H1 (cell line): ENCODE measurements at regions not wholly inside any gene's neighbourhood (a gene's known extent, or its start where the extent isn't known, plus 50 kb on each side); places are given as distances from the start of the nearest gene placed in this dataset.

Experiments used
- CTCF ChIA-PET: fragments of 300-600 bp; sonication (Branson Sonifier 250); formaldehyde crosslinking; loops from one replicate; lab custom pipeline; 2021; ENCODE audit not compliant: partially characterized antibody; lab: Charles Lee
- POLR2A ChIA-PET: fragments of 300-600 bp; sonication (Branson Sonifier 250); formaldehyde crosslinking; loops from one replicate; lab custom pipeline; 2021; ENCODE audit warnings: inconsistent platforms; ENCODE audit not compliant: partially characterized antibody; lab: Charles Lee
- DNase-seq, 2 experiments: peaks; one replicate each; pipeline versions ENCODE4 v3.0.0 to v3.0.0-alpha.2; 2010 to 2022; ENCODE audit warnings: low spot score in 2 of 2, low read depth in 1 of 2, mixed read lengths in 1 of 2
- FAIRE-seq: peaks from 2 replicates; lab custom pipeline; 2011; peaks lifted over from hg19 to GRCh38; lab: Jason Lieb, UNC
- H2AFZ ChIP-seq: 2 replicates; pipeline ENCODE4 v1.8.1; 2012; ENCODE audit warnings: low read length, inconsistent platforms
- H2AK5ac ChIP-seq: 2 replicates; pipeline ENCODE4 v1.6.1; 2013; ENCODE audit warnings: low read depth, low read length
- H2BK120ac ChIP-seq: replicated peaks from 2 replicates; pipeline ENCODE3; 2013; ENCODE audit warnings: low read depth, low read length, inconsistent platforms
- H2BK12ac ChIP-seq: 2 replicates; pipeline ENCODE4 v1.6.1; 2013; ENCODE audit warnings: low read depth, low read length
- H2BK15ac ChIP-seq: 2 replicates; pipeline ENCODE4 v1.6.1; 2013; ENCODE audit warnings: low read length
- H2BK20ac ChIP-seq: 2 replicates; pipeline ENCODE4 v1.6.1; 2013; ENCODE audit warnings: low read length
- H2BK5ac ChIP-seq: 2 replicates; pipeline ENCODE4 v1.6.1; 2013; ENCODE audit warnings: low read depth, low read length
- H3K14ac ChIP-seq: 2 replicates; pipeline ENCODE4 v1.6.1; 2013; ENCODE audit warnings: inconsistent platforms; ENCODE audit not compliant: insufficient read length
- H3K18ac ChIP-seq: 2 replicates; pipeline ENCODE4 v1.6.1; 2013; ENCODE audit warnings: low read length; ENCODE audit errors: extremely low read depth
- H3K23ac ChIP-seq: 2 replicates; pipeline ENCODE4 v1.6.1; 2013; ENCODE audit warnings: inconsistent platforms; ENCODE audit not compliant: insufficient read length
- H3K23me2 ChIP-seq: 2 replicates; pipeline ENCODE4 v1.6.1; 2013; ENCODE audit warnings: low read depth, low read length
- H3K27ac ChIP-seq: 2 replicates; pipeline ENCODE4 v1.6.1; 2011; ENCODE audit warnings: low read depth, low read length, inconsistent platforms
- H3K27me3 ChIP-seq, 4 experiments: replicated peaks in 1 of 4; 1 replicate in 1 of 4; 2 replicates in 3 of 4; pipeline versions ENCODE4 v1.6.1 to v1.8.1; 2011 to 2013; ENCODE audit warnings: low read length in 3 of 4, mild to moderate bottlenecking in 3 of 4, inconsistent platforms in 2 of 4, mixed read lengths in 2 of 4, moderate library complexity in 1 of 4; ENCODE audit not compliant: control insufficient read depth in 3 of 4, insufficient read depth in 3 of 4; ENCODE audit errors: extremely low read depth in 1 of 4
- H3K36me3 ChIP-seq, 4 experiments: 2 replicates each; pipeline versions ENCODE4 v1.6.1 to v1.8.1; 2011 to 2013; ENCODE audit warnings: mild to moderate bottlenecking in 4 of 4, low read length in 3 of 4, moderate library complexity in 2 of 4, control low read depth in 1 of 4, inconsistent platforms in 1 of 4; ENCODE audit not compliant: insufficient read depth in 4 of 4, control insufficient read depth in 2 of 4
- H3K4ac ChIP-seq: replicated peaks from 2 replicates; pipeline ENCODE3; 2013; ENCODE audit warnings: low read length, low read depth, mixed read lengths, inconsistent platforms; ENCODE audit not compliant: insufficient read length
- H3K4me1 ChIP-seq, 4 experiments: replicated peaks in 1 of 4; 1 replicate in 1 of 4; 2 replicates in 3 of 4; pipeline versions ENCODE4 v1.6.1 to v1.8.1; 2011 to 2013; ENCODE audit warnings: low read length in 3 of 4, inconsistent platforms in 2 of 4, mixed read lengths in 1 of 4; ENCODE audit not compliant: insufficient read depth in 4 of 4, control insufficient read depth in 3 of 4
- H3K4me2 ChIP-seq, 2 experiments: 2 replicates each; pipeline versions ENCODE4 v1.6.1 to v1.8.1; 2011 to 2013; ENCODE audit warnings: low read depth in 2 of 2, low read length in 2 of 2, control low read depth in 1 of 2, inconsistent platforms in 1 of 2, mild to moderate bottlenecking in 1 of 2; ENCODE audit not compliant: insufficient read depth in 1 of 2
- H3K4me3 ChIP-seq, 4 experiments: fragments of 200-600, 300-600 bp in 1 of 4; sonication (generic), shearing (Covaris generic), sonication (Bioruptor Twin) in 1 of 4; 2 replicates each; pipeline versions ENCODE4 v1.5.1 to v1.8.1; 2011 to 2016; ENCODE audit warnings: low read length in 4 of 4, low read depth in 3 of 4, control low read depth in 2 of 4, inconsistent platforms in 2 of 4, mild to moderate bottlenecking in 2 of 4, mixed read lengths in 1 of 4, moderate library complexity in 1 of 4; ENCODE audit not compliant: insufficient read depth in 2 of 4; ENCODE audit errors: extremely low read depth in 1 of 4
- H3K56ac ChIP-seq: replicated peaks from 2 replicates; pipeline ENCODE3; 2013; ENCODE audit warnings: low read depth, mild to moderate bottlenecking, mixed read lengths, low read length, inconsistent platforms; ENCODE audit not compliant: insufficient read length
- H3K79me1 ChIP-seq: 2 replicates; pipeline ENCODE4 v1.6.1; 2013; ENCODE audit warnings: low read depth, low read length, control low read depth
- H3K79me2 ChIP-seq, 2 experiments: 2 replicates each; pipeline versions ENCODE4 v1.6.1 to v1.8.1; 2012 to 2013; ENCODE audit warnings: low read length in 2 of 2, mild to moderate bottlenecking in 2 of 2, inconsistent platforms in 1 of 2; ENCODE audit not compliant: insufficient read depth in 2 of 2, control insufficient read depth in 1 of 2
- H3K9ac ChIP-seq, 4 experiments: replicated peaks in 1 of 4; 1 replicate in 1 of 4; 2 replicates in 3 of 4; pipeline versions ENCODE4 v1.6.1 to v1.8.1; 2011 to 2013; ENCODE audit warnings: low read depth in 3 of 4, low read length in 3 of 4, control low read depth in 2 of 4, mild to moderate bottlenecking in 2 of 4, moderate library complexity in 2 of 4, inconsistent platforms in 1 of 4; ENCODE audit errors: extremely low read depth in 1 of 4
- H3K9me3 ChIP-seq, 2 experiments: 2 replicates each; pipeline versions ENCODE4 v1.6.1 to v1.8.1; 2012 to 2013; ENCODE audit warnings: mild to moderate bottlenecking in 2 of 2, moderate library complexity in 2 of 2, control low read depth in 1 of 2, inconsistent platforms in 1 of 2, low read depth in 1 of 2, low read length in 1 of 2, mixed read lengths in 1 of 2; ENCODE audit not compliant: insufficient read depth in 2 of 2
- H4K20me1 ChIP-seq, 2 experiments: replicated peaks in 1 of 2; 2 replicates each; pipeline versions ENCODE3 to v1.8.1; 2011 to 2013; ENCODE audit warnings: inconsistent platforms in 2 of 2, low read length in 2 of 2, mild to moderate bottlenecking in 1 of 2; ENCODE audit not compliant: insufficient read depth in 2 of 2, control insufficient read depth in 1 of 2
- H4K5ac ChIP-seq: 2 replicates; pipeline ENCODE4 v1.6.1; 2013; ENCODE audit warnings: low read length, low read depth, mixed read lengths, inconsistent platforms; ENCODE audit not compliant: insufficient read length
- H4K8ac ChIP-seq: 2 replicates; pipeline ENCODE4 v1.8.0; 2013; ENCODE audit warnings: mild to moderate bottlenecking, moderate library complexity, low read length, inconsistent platforms; ENCODE audit not compliant: insufficient read depth; ENCODE audit errors: extremely low read depth
- H4K91ac ChIP-seq: replicated peaks from 2 replicates; pipeline ENCODE3; 2013; ENCODE audit warnings: low read length, mixed read lengths, inconsistent platforms; ENCODE audit not compliant: insufficient read length
- ASH2L ChIP-seq: fragments of 200-600, 300-600 bp; sonication (generic); IDR thresholded peaks from one replicate; pipeline ENCODE4 v1.7.1; 2017; ENCODE audit warnings: low read length
- BACH1 ChIP-seq: IDR thresholded peaks from 2 replicates; pipeline ENCODE4 v1.6.1; 2012; ENCODE audit warnings: low read length, improper control_type of control experiment
- CBX8 ChIP-seq: fragments of 300-800, 300-1000 bp; sonication (generic); IDR thresholded peaks from 2 replicates; pipeline ENCODE4 v1.7.1; 2016; ENCODE audit warnings: low read depth, low read length, borderline replicate concordance
- GABPA ChIP-seq: IDR thresholded peaks from 2 replicates; pipeline ENCODE4 v1.6.1; 2011; ENCODE audit warnings: mild to moderate bottlenecking, low read length, moderate library complexity, borderline replicate concordance; ENCODE audit not compliant: insufficient read depth
- NANOG ChIP-seq: IDR thresholded peaks from 2 replicates; pipeline ENCODE4 v1.6.1; 2011; ENCODE audit warnings: low read length, low read depth, mild to moderate bottlenecking, inconsistent platforms; ENCODE audit not compliant: insufficient read depth, poor library complexity, severe bottlenecking
- RAD21 ChIP-seq, 2 experiments: IDR thresholded peaks in 1 of 2; conservative IDR thresholded peaks in 1 of 2; 2 replicates each; pipeline ENCODE4 v1.6.1; 2011; ENCODE audit warnings: low read depth in 2 of 2, low read length in 2 of 2, improper control_type of control experiment in 1 of 2, inconsistent platforms in 1 of 2, mild to moderate bottlenecking in 1 of 2, moderate library complexity in 1 of 2
- SP2 ChIP-seq: IDR thresholded peaks from 2 replicates; pipeline ENCODE4 v1.6.1; 2012; ENCODE audit warnings: mild to moderate bottlenecking, low read length, inconsistent platforms
- SUZ12 ChIP-seq: fragments of 200-600 bp; sonication (generic); IDR thresholded peaks from 2 replicates; pipeline ENCODE4 v1.6.1; 2012; ENCODE audit warnings: mild to moderate bottlenecking, inconsistent platforms, low read length, moderate library complexity, mixed read lengths
- TAF1 ChIP-seq: IDR thresholded peaks from 2 replicates; pipeline ENCODE4 v1.6.1; 2011; ENCODE audit warnings: mild to moderate bottlenecking, low read depth, low read length
- ZNF274 ChIP-seq: IDR thresholded peaks from 2 replicates; pipeline ENCODE4 v1.7.0; 2012; ENCODE audit warnings: low read length, borderline replicate concordance; ENCODE audit errors: extremely low read depth
- WGBS, 2 experiments: shearing (Covaris generic) in 1 of 2; methylation state at CpG; one replicate each; pipeline versions ENCODE4 v1.1.6 to v1.1.7; 2013 to 2015; ENCODE audit warnings: low lambda C conversion rate in 2 of 2, mixed read lengths in 2 of 2, inconsistent platforms in 1 of 2, low coverage in 1 of 2, missing lambda C conversion rate in 1 of 2; ENCODE audit not compliant: insufficient replicate concordance in 2 of 2, insufficient coverage in 1 of 2, insufficient read length in 1 of 2; ENCODE audit errors: extremely low coverage in 1 of 2, missing lambda C conversion rate in 1 of 2; 5-methylcytosine and 5-hydroxymethylcytosine counted together

GRCh38 chr4:63831590-63832155, 577.6 kb downstream of the TECRL start:
- H3K79me2 ChIP-seq: no peaks in the 10 kb centered on the region
- no peak overlapping the region for H3K56ac ChIP-seq
- H2BK20ac ChIP-seq: no peak overlapping the region
- no peak overlapping the region for H3K4ac ChIP-seq
- no peaks in the 10 kb centered on the region for H4K20me1 ChIP-seq
- H3K4me1 ChIP-seq: peaks cover 0 to 5% (median 0%) of the 10 kb centered on the region in 4 experiments; a peak in 1 of 7 replicates
- H3K18ac ChIP-seq: no peak overlapping the region
- no peak overlapping the region for H2AFZ ChIP-seq
- H2BK120ac ChIP-seq: no peak overlapping the region
- no peak for TF ChIP-seq BACH1
- no peak for TF ChIP-seq ZNF274
- TF ChIP-seq SP2: no peak
- no peak for TF ChIP-seq CBX8
- no peak for TF ChIP-seq RAD21 (IDR thresholded peaks at IDR 0.05 in 1 of 2, conservative IDR thresholded peaks at IDR 0.05 in 1 of 2; ENCODE audit: low read depth in 2 of 2, low read length in 2 of 2)
- no peak for TF ChIP-seq SUZ12
- TF ChIP-seq ASH2L: no peak
- TF ChIP-seq GABPA: no peak
- TF ChIP-seq TAF1: no peak
- TF ChIP-seq NANOG: no peak
- WGBS, 2 experiments: 94% methylated on average over 2 of the region's 2 CpGs; no CpG with 5 or more reads in 1 of the 2 experiments
- POLR2A ChIA-PET: no interaction called here
- H3K4me3 ChIP-seq: no peak overlapping the region
- H2BK12ac ChIP-seq: no peak overlapping the region
- no peak overlapping the region for H3K14ac ChIP-seq
- no peaks in the 10 kb centered on the region for H3K79me1 ChIP-seq
- no peak overlapping the region for H2BK15ac ChIP-seq
- H3K9ac ChIP-seq: no peak overlapping the region
- H2AK5ac ChIP-seq: no peak overlapping the region
- H4K91ac ChIP-seq: no peak overlapping the region
- H3K4me2 ChIP-seq: no peak overlapping the region
- no peaks in the 10 kb centered on the region for H3K23me2 ChIP-seq
- DNase-seq (no peak), FAIRE-seq (no peak)
- no peaks in the 10 kb centered on the region for H3K27me3 ChIP-seq
- H3K36me3 ChIP-seq: no peaks in the 10 kb centered on the region
- no peak overlapping the region for H3K23ac ChIP-seq
- no peak overlapping the region for H2BK5ac ChIP-seq
- no peak overlapping the region for H4K5ac ChIP-seq
- CTCF ChIA-PET: no interaction called here
- H3K27ac ChIP-seq: no peak overlapping the region
- no peaks in the 10 kb centered on the region for H3K9me3 ChIP-seq
- no peak overlapping the region for H4K8ac ChIP-seq
